ENCODE measurements at regions not wholly inside any gene's neighbourhood (a gene's known extent, or its start where the extent isn't known, plus 50 kb on each side); places are given as distances from the start of the nearest gene placed in this dataset.

- CTCF ChIA-PET = no interaction called here
- POLR2A ChIA-PET = no interaction called here
Observed at GRCh38 chr7:25754751-25755150, 397.2 kb upstream of the NFE2L3 start.

GRCh38 chr7:25756601-25757000 lies 395.4 kb upstream of the NFE2L3 start:
- ChIA-PET CTCF (no interaction called here), POLR2A (no interaction called here)

- POLR2A ChIA-PET = no interaction called here
Observed at GRCh38 chr7:25758559-25758958, 393.4 kb upstream of the NFE2L3 start.

GRCh38 chr7:25759286-25759685 lies 392.7 kb upstream of the NFE2L3 start:
- ChIA-PET POLR2A (no interaction called here), CTCF (no interaction called here)

More at GRCh38 chr7:25758559-25758958, 393.4 kb upstream of the NFE2L3 start:
- CTCF ChIA-PET = no interaction called here

- ChIA-PET CTCF (no interaction called here), POLR2A (no interaction called here)
Observed at GRCh38 chr7:25759748-25760147, 392.2 kb upstream of the NFE2L3 start.

GRCh38 chr7:25762511-25763462 lies 389.2 kb upstream of the NFE2L3 start:
- POLR2A ChIA-PET = no interaction called here
- CTCF ChIA-PET = no interaction called here

GRCh38 chr7:25763463-25763860 lies 388.5 kb upstream of the NFE2L3 start:
- ChIA-PET CTCF (no interaction called here), POLR2A (no interaction called here)

- ChIA-PET CTCF (no interaction called here), POLR2A (no interaction called here)
Observed at GRCh38 chr7:25765110-25765655, 386.8 kb upstream of the NFE2L3 start.

GRCh38 chr7:25770235-25770634 lies 381.8 kb upstream of the NFE2L3 start:
- ChIA-PET CTCF (no interaction called here), POLR2A (no interaction called here)

- ChIA-PET CTCF (no interaction called here), POLR2A (no interaction called here)
Observed at GRCh38 chr7:25770670-25771069, 381.3 kb upstream of the NFE2L3 start.

GRCh38 chr7:25771491-25771890 lies 380.5 kb upstream of the NFE2L3 start:
- POLR2A ChIA-PET = no interaction called here
- CTCF ChIA-PET = no interaction called here

GRCh38 chr7:25772802-25773201 lies 379.2 kb upstream of the NFE2L3 start:
- CTCF ChIA-PET = no interaction called here
- POLR2A ChIA-PET = no interaction called here

GRCh38 chr7:25774675-25775074 lies 377.3 kb upstream of the NFE2L3 start:
- POLR2A ChIA-PET = no interaction called here
- CTCF ChIA-PET = no interaction called here

- CTCF ChIA-PET = no interaction called here
- POLR2A ChIA-PET = no interaction called here
Observed at GRCh38 chr7:25775570-25775969, 376.4 kb upstream of the NFE2L3 start.

GRCh38 chr7:25775999-25776743 lies 375.8 kb upstream of the NFE2L3 start:
- ChIA-PET POLR2A (no interaction called here), CTCF (no interaction called here)

GRCh38 chr7:25776744-25777123 lies 375.3 kb upstream of the NFE2L3 start:
- ChIA-PET CTCF (no interaction called here), POLR2A (no interaction called here)

GRCh38 chr7:25777969-25778708 lies 373.9 kb upstream of the NFE2L3 start:
- ChIA-PET CTCF (no interaction called here), POLR2A (interaction anchor here (0.5 kb wide), 1 partner anchor 32 kb away, joined by 3 read pairs; no protein-coding TSS in a partner anchor)

- POLR2A ChIA-PET = interaction anchor here (0.5 kb wide), 1 partner anchor 31 kb away, joined by 3 read pairs; no protein-coding TSS in a partner anchor
- CTCF ChIA-PET = no interaction called here
Observed at GRCh38 chr7:25779002-25779546, 372.9 kb upstream of the NFE2L3 start.

GRCh38 chr7:25780904-25781303 lies 371.1 kb upstream of the NFE2L3 start:
- ChIA-PET POLR2A (no interaction called here), CTCF (no interaction called here)

GRCh38 chr7:25781704-25782103 lies 370.3 kb upstream of the NFE2L3 start:
- POLR2A ChIA-PET = no interaction called here
- CTCF ChIA-PET = interaction anchor here (0.6 kb wide), 1 partner anchor 803 kb away, joined by 3 read pairs; no protein-coding TSS in a partner anchor

All from activated CD8-positive, alpha-beta memory T cell treated with anti-CD3 and anti-CD28 coated beads for 36 hours (primary cell).